GM10266 (cell line): ENCODE measurements at regions not wholly inside any gene's neighbourhood (a gene's known extent, or its start where the extent isn't known, plus 50 kb on each side); places are given as distances from the start of the nearest gene placed in this dataset.

Experiments used
- DNase-seq: peaks from one replicate; pipeline ENCODE4 v3.0.0; 2012; ENCODE audit errors: extremely low spot score
- CTCF ChIP-seq: IDR thresholded peaks from 2 replicates; pipeline ENCODE4 v1.5.1; 2012; ENCODE audit warnings: mild to moderate bottlenecking, low read depth; ENCODE audit not compliant: control insufficient read depth, insufficient read depth; ENCODE audit errors: missing control alignments

GRCh38 chr13:34153428-34154180 lies 335.7 kb downstream of the RFC3 start:
- no peak for DNase-seq
- TF ChIP-seq CTCF = no peak

- no peak for TF ChIP-seq CTCF
- DNase-seq = no peak
These were observed 338.1 kb downstream of the RFC3 start for GRCh38 chr13:34155931-34156607.

GRCh38 chr13:34156841-34157365 lies 339.0 kb downstream of the RFC3 start:
- TF ChIP-seq CTCF = no peak

GRCh38 chr13:34159946-34160345 lies 342.0 kb downstream of the RFC3 start:
- TF ChIP-seq CTCF = no peak

More at GRCh38 chr13:34156841-34157365, 339.0 kb downstream of the RFC3 start:
- peak; percentile 50 for DNase-seq

GRCh38 chr13:34161931-34162543 lies 344.1 kb downstream of the RFC3 start:
- DNase-seq = no peak

More at GRCh38 chr13:34159946-34160345, 342.0 kb downstream of the RFC3 start:
- no peak for DNase-seq

GRCh38 chr13:34162544-34162933 lies 344.6 kb downstream of the RFC3 start:
- no peak for TF ChIP-seq CTCF
- no peak for DNase-seq

More at GRCh38 chr13:34161931-34162543, 344.1 kb downstream of the RFC3 start:
- no peak for TF ChIP-seq CTCF
